NCI-H2171 treated with DMSO at 0.1 percent for 48 hours (cell line): ENCODE measurements at regions not wholly inside any gene's neighbourhood (a gene's known extent, or its start where the extent isn't known, plus 50 kb on each side); places are given as distances from the start of the nearest gene placed in this dataset.

Experiments
- DNase-seq: peaks from one replicate; lab custom pipeline; 2025; lab: John Stamatoyannopoulos, UW

GRCh38 chr17:65477600-65477999 lies 83.8 kb downstream of the AXIN2 start:
- no peak for DNase-seq

DNA sequence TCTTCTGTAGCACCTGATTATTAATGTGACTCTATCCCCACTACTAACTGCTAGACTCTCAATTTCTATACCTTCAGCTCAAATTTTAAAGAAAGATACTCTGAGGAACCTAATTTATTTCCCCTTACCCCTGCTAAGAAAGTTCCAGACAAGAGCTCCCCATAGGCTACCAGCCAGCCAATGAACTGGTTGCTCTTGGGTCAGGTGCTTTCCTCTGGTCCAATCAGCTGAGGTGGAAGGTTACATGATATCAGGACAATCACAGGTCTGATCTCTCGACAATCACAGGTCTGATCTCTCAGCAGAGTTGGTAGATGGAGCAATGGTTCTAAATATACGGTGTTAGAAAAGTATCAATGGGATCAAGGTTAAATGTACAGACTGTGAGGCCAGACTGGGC lies 86.8 kb downstream of the AXIN2 start:
- no peak for DNase-seq

- no peak for DNase-seq
Observed at GRCh38 chr17:65473985-65474384, 87.5 kb downstream of the AXIN2 start.

DNA sequence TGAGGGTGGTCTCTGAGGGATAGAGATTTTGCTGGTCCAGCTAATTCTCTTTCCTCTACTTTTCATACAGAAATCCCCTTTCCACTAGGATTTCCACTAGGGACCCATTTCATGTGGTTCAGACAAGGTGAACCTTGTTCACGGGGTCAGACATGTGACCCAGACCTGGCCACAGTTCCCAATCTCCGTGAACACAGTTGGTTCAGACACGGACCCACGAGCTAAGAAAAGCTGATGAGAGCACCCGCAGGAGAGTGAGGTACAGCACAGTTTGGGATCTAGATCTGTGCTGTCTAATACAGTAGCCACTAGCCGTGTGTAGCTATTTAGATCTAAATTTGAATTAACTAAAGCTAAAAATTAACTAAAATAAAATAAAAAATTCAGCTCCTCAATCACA lies 88.1 kb downstream of the AXIN2 start:
- no peak for DNase-seq

DNA sequence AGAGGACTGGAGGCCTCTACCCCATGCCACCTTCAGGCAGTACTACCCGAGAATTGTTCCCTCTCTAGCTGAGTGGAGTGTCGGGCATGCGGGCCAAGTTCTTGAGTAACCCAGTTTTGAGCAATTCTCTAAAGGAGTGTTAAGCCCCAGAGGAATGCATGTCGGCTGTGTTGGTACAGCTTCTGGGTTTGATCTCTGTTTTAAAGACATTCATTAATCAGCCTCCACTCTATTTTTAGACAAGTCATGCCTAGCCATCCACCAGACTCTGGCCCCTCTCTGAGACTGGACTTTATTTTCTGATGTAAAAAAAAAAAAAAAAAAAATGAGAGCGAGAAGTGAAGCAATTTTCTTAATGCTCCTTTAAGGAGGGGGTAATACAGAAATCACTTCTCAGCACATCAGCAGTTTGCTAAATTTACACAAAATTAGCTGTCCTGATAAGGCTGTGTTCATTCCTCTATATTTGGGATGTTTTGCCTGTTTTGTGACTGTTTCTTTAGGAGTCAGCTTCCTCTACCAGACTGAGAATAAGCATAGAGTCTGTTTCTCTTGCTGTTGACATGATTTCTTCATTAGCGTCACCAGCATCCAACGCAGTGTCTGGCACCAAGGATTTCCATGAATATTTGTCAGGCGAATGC lies 88.7 kb downstream of the AXIN2 start:
- DNase-seq, result no peak

- no peak for DNase-seq
Observed at GRCh38 chr17:65470783-65471182, 90.7 kb downstream of the AXIN2 start.

DNA sequence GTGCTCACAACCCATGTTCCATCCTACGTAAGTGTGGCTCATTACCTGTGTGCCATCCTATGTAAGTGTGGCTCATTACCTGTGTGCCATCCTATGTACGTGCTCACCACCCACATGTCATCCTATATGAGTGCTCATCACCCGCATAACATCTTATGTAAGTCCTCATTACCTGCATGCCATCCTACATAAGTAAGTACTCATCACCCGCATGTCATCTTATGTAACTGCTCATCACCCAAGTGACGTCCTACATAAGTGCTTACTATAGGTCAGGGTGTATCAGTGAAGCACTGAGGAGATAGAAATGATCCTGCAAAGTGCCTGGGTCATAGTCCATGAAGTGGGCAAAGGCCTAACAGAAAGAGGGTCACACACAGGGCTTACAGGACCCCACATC lies 93.1 kb downstream of the AXIN2 start:
- no peak for DNase-seq

- DNase-seq, result no peak
Observed at GRCh38 chr17:65467156-65467555, 94.3 kb downstream of the AXIN2 start.

DNA sequence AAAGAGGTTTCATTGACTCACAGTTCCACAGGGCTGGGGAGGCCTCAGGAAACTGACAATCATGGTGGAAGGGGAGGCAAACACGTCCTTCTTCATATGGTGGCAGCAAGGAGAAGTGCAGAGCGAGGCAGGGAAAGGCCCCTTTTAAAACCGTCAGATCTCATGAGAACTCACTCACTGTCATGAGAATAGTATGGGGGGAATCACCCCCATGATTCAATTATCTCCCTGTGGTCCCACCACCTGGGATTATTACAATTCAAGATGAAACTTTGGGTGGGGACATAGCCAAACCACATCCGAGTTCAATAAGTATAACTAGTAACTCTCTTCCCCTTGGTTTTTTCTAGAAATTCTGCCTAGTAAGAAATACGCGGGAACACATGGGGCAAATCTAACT lies 94.9 kb downstream of the AXIN2 start:
- DNase-seq, result no peak

DNA sequence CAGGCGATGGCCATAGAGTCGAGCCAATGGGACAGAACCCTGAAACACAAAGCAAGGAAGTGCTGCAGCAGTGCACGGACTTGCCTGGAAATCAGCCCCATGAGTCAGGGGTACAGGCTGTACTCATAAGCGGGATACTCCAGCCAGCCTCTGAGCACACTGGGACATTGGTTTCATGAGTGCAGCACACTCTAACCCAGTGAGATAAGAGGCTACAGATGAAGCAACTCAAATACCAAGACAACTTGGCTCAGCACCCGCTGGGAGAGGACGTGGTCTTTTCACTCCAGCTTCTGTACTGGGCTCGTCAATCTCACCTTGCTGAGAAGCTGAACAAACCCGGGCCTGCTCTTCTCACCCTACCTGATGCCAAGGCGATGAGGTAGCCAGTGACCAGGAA lies 98.2 kb downstream of the AXIN2 start:
- DNase-seq, result no peak

GRCh38 chr17:65459677-65460347 lies 101.6 kb downstream of the AXIN2 start:
- peak; percentile 25 for DNase-seq

DNA sequence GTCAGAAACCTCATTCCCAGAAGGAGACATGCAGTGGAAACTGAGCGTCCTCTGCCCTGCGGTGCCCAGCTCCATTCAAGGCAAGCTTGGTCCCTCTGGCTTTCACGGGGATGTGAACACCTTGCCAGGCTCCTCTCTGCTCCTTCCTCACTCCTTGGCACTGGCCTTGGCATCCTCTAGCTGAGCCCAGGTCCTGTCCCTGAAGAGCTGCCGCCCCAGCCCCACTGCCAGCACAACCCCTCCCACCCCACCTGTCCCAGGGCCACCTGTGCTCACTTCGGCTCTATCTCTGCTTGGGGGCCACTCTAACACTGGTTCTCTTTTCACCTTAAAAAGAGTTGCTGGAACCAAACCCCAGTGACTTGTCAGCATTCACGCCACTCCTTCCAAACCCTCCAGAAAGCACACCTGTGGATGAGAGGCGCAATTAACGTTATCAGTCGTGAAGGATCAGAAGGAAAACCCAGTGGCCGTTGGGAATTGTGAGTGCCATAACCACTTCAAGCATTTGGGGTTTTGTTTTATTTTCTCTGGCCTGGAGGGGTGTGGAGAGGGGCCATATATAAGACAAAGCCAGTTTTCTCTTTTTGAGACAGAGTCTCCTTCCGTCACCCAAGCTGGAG lies 103.7 kb downstream of the AXIN2 start:
- DNase-seq, result peak; percentile 15

- peak; percentile 24 for DNase-seq
Observed at GRCh38 chr17:65457183-65457582, 104.3 kb downstream of the AXIN2 start.

- DNase-seq, result no peak
Observed at GRCh38 chr17:65456368-65457151, 104.9 kb downstream of the AXIN2 start.

DNA sequence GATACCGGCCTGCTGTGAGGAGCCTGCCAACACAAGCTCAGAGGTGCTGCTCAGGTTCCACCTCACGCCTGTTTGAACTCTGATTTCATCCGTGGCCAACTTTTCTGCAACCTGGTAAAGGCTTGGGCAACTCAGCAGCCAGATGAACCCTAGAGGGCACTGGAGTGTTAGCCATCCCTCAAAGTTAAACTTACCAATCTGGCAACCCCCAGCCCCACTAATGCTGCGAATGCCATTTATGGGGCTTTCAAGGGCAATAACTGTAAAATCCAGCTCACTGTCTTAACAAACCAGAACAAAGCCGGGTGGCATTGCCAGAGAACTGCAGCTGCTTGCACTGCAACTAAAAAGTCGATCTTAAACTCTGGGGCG lies 105.5 kb downstream of the AXIN2 start:
- peak; percentile 32 for DNase-seq

DNA sequence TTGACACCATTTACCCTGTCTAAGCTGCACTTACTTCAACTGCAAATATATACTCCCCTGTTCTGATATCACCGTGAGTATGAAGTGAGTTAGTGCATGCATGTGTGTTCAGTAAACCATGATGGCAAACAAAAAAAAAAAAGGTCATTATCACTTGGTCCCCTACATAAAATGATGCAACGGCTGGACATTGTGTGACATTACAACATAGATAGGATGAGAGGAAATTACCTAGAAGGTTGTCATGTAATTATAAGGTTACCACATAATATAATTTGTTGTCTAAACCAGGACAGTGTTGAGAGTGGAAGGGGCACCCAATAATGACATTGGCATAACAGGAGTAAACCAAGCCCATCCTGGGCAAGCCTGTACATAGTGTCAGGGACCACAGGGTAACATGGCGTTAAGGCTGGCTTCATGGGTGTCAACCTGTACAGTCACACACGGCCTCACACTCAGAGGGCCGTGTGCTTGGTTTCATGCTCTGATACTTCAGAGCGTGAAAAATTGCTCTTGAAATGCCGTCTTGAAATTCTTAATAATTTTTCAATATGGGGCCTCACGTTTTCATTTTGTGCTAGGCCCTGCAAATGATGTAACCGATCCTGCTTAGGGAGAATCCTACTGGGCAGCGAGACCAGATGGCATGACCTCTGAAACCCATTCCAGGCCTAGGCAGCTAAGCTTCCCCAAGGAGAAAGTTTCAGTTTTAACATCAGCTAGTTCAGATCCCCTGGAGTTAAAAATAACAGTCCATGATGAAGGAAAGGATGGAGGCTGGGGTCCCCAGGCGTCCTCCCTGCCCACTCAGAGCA lies 106.1 kb downstream of the AXIN2 start:
- DNase-seq, result no peak

DNA sequence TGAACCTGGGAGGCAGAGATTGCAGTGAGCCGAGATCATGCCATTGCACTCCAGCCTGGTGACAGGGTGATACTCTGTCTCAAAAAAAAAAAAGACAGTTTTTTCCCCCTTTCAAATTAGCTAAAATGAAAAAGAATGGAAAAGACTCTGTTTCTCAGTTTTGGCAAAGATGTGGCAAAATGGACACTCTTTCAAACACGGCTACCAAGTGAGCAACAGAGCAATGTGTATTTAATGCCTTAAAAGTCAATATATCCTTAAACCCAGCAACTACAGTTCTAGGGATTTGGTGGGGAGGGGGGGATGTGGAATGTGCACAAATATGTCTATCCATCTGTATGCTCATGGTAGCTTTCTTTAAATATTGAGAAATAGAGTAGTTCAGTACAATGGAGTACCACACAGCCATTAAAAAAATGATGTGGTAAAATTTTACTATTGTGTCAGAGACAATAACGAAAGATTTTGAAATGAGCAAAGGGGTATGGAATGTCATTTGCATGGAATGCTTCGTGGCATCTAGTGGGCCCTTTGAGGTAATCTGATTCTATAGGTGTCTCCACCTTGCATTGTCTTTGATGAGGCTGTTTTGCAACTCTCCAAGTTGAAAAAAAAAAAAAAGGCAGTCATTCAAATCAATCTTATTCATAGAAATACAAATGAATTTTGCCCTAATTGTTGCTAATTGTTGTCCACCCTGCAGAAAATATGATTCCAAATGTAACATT lies 108.1 kb downstream of the AXIN2 start:
- DNase-seq, result no peak

DNA sequence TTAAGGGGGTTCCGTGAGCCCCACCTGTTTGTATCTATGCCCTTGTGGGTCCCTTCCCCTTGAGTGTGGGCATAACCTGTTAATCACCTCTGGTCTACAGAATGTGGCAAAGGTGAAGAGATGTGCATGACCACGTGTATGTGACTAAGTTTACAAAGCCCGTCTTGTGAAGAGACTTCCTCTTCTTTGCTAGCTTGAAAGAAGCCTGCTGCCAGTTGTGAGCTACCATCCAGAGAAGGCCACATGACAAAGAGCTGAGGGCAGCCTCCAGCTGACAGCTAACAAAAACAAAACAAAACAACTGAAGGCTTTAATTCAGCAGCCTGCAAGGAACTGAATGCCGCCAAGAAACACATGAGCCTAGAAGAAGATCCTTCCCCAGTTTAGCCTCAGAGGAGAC lies 112.0 kb downstream of the AXIN2 start:
- DNase-seq, result no peak

DNA sequence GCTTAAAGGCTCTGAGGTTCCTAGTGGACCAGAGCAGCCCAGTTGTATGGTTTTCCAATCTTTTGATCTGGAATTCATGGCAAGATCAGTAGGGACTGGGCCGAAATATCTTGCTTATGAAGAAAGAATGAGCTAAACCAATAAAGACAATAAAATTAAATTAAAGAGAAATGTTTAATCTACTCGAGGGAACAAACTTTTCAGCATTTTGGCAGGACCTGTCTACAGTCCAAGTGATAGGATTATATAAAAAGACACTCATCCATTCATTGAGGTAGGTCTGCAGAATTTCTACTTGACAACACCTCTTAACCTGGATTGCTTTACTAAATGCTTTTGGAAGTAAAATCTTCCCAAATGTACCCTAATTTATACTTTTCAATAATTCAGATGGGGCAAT lies 113.6 kb downstream of the AXIN2 start:
- no peak for DNase-seq

- no peak for DNase-seq
Observed at GRCh38 chr17:65446838-65447526, 114.5 kb downstream of the AXIN2 start.

DNA sequence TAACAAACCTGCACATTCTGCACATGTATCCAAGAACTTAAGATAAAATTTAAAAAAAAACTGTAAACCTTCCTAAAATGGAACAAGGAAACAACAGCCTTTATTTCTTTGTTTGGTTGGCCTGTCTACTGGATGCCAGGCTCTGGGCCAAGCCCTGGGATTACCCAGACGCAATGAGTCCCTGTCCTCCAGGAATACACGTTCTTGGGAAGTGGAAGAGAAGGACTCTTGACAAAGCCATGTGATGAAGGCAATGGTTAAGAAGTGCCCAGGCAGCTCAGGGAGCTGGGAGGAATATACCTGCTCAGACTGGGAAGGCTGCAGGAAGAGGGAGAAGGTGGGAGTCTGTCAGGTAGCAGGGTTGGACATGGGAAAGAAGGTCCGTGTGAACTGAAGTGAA lies 115.4 kb downstream of the AXIN2 start:
- DNase-seq, result no peak
